WTC11 (cell line): ENCODE measurements at regions not wholly inside any gene's neighbourhood (a gene's known extent, or its start where the extent isn't known, plus 50 kb on each side); places are given as distances from the start of the nearest gene placed in this dataset.

Experiments
- ATAC-seq: fragments of 200-7000 bp; cut with Tn5 transposase; 2 replicates; pipeline ENCODE4 v1.10.0; 2021; ENCODE audit warnings: mild to moderate bottlenecking, moderate library complexity
- CTCF ChIA-PET: fragments of 300-600 bp; sonication (Branson Sonifier 250); formaldehyde crosslinking; loops from one replicate; lab custom pipeline; 2021; ENCODE audit warnings: antibody characterized with exemption; lab: Charles Lee
- POLR2A ChIA-PET: fragments of 350-600 bp; sonication (Branson Sonifier 250); formaldehyde crosslinking; loops from one replicate; lab custom pipeline; 2021; ENCODE audit warnings: antibody characterized with exemption; lab: Charles Lee
- DNase-seq: peaks from one replicate; pipeline ENCODE4 v3.0.0; 2021; ENCODE audit warnings: low spot score
- H3K27ac Mint-ChIP-seq: 2 replicates; pipeline ENCODE4 v1.8.0; 2021; ENCODE audit warnings: mixed read lengths
- H3K27me3 Mint-ChIP-seq: 2 replicates; pipeline ENCODE4 v1.8.0; 2021; ENCODE audit warnings: low read depth, mild to moderate bottlenecking, moderate library complexity, mixed read lengths
- H3K36me3 Mint-ChIP-seq: 2 replicates; pipeline ENCODE4 v1.8.0; 2021; ENCODE audit warnings: mixed read lengths
- H3K4me1 Mint-ChIP-seq: 2 replicates; pipeline ENCODE4 v1.8.0; 2022; ENCODE audit warnings: mixed read lengths
- H3K4me3 Mint-ChIP-seq: 2 replicates; pipeline ENCODE4 v1.8.0; 2021; ENCODE audit warnings: mild to moderate bottlenecking, moderate library complexity, mixed read lengths
- H3K9me3 Mint-ChIP-seq: 2 replicates; pipeline ENCODE4 v1.8.0; 2021; ENCODE audit warnings: mixed read lengths
- ATF2 ChIP-seq: sonication (generic); formaldehyde crosslinking; IDR thresholded peaks from 2 replicates; pipeline ENCODE4 v1.8.1; 2022; ENCODE audit warnings: low read depth, missing genetic modification reagents, borderline replicate concordance
- CREB1 ChIP-seq: sonication (generic); formaldehyde crosslinking; IDR thresholded peaks from 2 replicates; pipeline ENCODE4 v1.8.0; 2023; ENCODE audit warnings: mild to moderate bottlenecking, missing genetic modification reagents
- GABPB1 ChIP-seq: sonication (generic); formaldehyde crosslinking; IDR thresholded peaks from 2 replicates; pipeline ENCODE4 v1.8.1; 2023; ENCODE audit warnings: mild to moderate bottlenecking, missing genetic modification reagents
- HMGXB4 ChIP-seq: sonication (generic); formaldehyde crosslinking; IDR thresholded peaks from 2 replicates; pipeline ENCODE4 v1.8.1; 2023; ENCODE audit warnings: mild to moderate bottlenecking, moderate library complexity, missing genetic modification reagents
- IRF1 ChIP-seq: sonication (generic); formaldehyde crosslinking; IDR thresholded peaks from 2 replicates; pipeline ENCODE4 v1.8.0; 2023; ENCODE audit warnings: missing genetic modification reagents
- JAZF1 ChIP-seq: fragments of 250-450 bp; sonication (Bioruptor Pico); IDR thresholded peaks from 2 replicates; pipeline ENCODE4 v1.9.0; 2021; ENCODE audit warnings: moderate library complexity, mild to moderate bottlenecking, inconsistent platforms
- MLX ChIP-seq: sonication (generic); formaldehyde crosslinking; IDR thresholded peaks from 2 replicates; pipeline ENCODE4 v1.8.1; 2023; ENCODE audit warnings: mild to moderate bottlenecking, missing genetic modification reagents, moderate library complexity
- OVOL2 ChIP-seq: fragments of 250-450 bp; sonication (Bioruptor Pico); IDR thresholded peaks from 2 replicates; pipeline ENCODE4 v1.9.0; 2021; ENCODE audit warnings: mild to moderate bottlenecking, borderline replicate concordance
- USF2 ChIP-seq: sonication (generic); formaldehyde crosslinking; IDR thresholded peaks from 2 replicates; pipeline ENCODE4 v1.8.1; 2023; ENCODE audit warnings: mild to moderate bottlenecking, missing genetic modification reagents, moderate library complexity
- ZBTB43 ChIP-seq: sonication (generic); formaldehyde crosslinking; IDR thresholded peaks from 2 replicates; pipeline ENCODE4 v1.8.1; 2023; ENCODE audit warnings: mild to moderate bottlenecking, missing genetic modification reagents
- ZNF121 ChIP-seq: sonication (generic); formaldehyde crosslinking; IDR thresholded peaks from 2 replicates; pipeline ENCODE4 v1.8.0; 2023; ENCODE audit warnings: missing genetic modification reagents
- ZNF512 ChIP-seq: sonication (generic); formaldehyde crosslinking; IDR thresholded peaks from 2 replicates; pipeline ENCODE4 v1.8.1; 2022; ENCODE audit warnings: missing genetic modification reagents, borderline replicate concordance
- ZNF671 ChIP-seq: fragments of 250-450 bp; sonication (Bioruptor Pico); IDR thresholded peaks from 2 replicates; pipeline ENCODE4 v1.8.0; 2021; ENCODE audit warnings: mild to moderate bottlenecking

- no peak for DNase-seq
Measured at GRCh38 chr6:141123497-141123896, 1009.2 kb upstream of the GJE1 start.

GRCh38 chr6:141123049-141123448, 1009.7 kb upstream of the GJE1 start:
- POLR2A ChIA-PET = no interaction called here

More at GRCh38 chr6:141123497-141123896, 1009.2 kb upstream of the GJE1 start:
- H3K27me3 Mint-ChIP-seq = no peaks in the 10 kb centered on the region
- ATAC-seq = no peak
- POLR2A ChIA-PET = no interaction called here
- no peaks in the 10 kb centered on the region for H3K4me1 Mint-ChIP-seq
- H3K4me3 Mint-ChIP-seq = no peak overlapping the region
- no peak for TF ChIP-seq HMGXB4 (CRISPR knock-in tag)
- no peak for TF ChIP-seq OVOL2
- no peak for TF ChIP-seq MLX
- no peak for TF ChIP-seq IRF1 (CRISPR knock-in tag)
- H3K9me3 Mint-ChIP-seq = peaks cover 15% of the 10 kb centered on the region
- no peaks in the 10 kb centered on the region for H3K36me3 Mint-ChIP-seq
- H3K27ac Mint-ChIP-seq = no peak overlapping the region
- CTCF ChIA-PET = no interaction called here

More at GRCh38 chr6:141123049-141123448, 1009.7 kb upstream of the GJE1 start:
- no peak for ATAC-seq
- Mint-ChIP-seq H3K9me3 (peaks cover 15% of the 10 kb centered on the region), H3K27me3 (no peaks in the 10 kb centered on the region), H3K4me3 (no peak overlapping the region), H3K4me1 (no peaks in the 10 kb centered on the region)
- CTCF ChIA-PET = no interaction called here
- TF ChIP-seq ZNF512 (CRISPR knock-in tag) (no peak), ATF2 (CRISPR knock-in tag) (no peak), GABPB1 (no peak), CREB1 (CRISPR knock-in tag) (no peak), JAZF1 (CRISPR knock-in tag) (no peak), ZBTB43 (CRISPR knock-in tag) (no peak), ZNF671 (CRISPR knock-in tag) (no peak), ZNF121 (CRISPR knock-in tag) (no peak), USF2 (CRISPR knock-in tag) (no peak)
- TF ChIP-seq, all 79 proteins: peak for 0
- DNase-seq = no peak
- no peak overlapping the region for H3K27ac Mint-ChIP-seq
- no peaks in the 10 kb centered on the region for H3K36me3 Mint-ChIP-seq
